ENCODE measurements at regions not wholly inside any gene's neighbourhood (a gene's known extent, or its start where the extent isn't known, plus 50 kb on each side); places are given as distances from the start of the nearest gene placed in this dataset.

GRCh38 chr7:106354822-106355221, 70.0 kb upstream of the NAMPT start:
- TF ChIP-seq POLR2A (IDR thresholded peaks at IDR 0.05; ENCODE audit: low read length) (no peak), GATA1 (IDR thresholded peaks at IDR 0.05; ENCODE audit: low read depth, low read length) (no peak)

Measured in erythroblast (primary cell).